GM21723 (cell line): ENCODE measurements at regions not wholly inside any gene's neighbourhood (a gene's known extent, or its start where the extent isn't known, plus 50 kb on each side); places are given as distances from the start of the nearest gene placed in this dataset.

Experiments used
- ATAC-seq: cut with Tn5 transposase; IDR thresholded peaks from one replicate; pipeline ENCODE4 v1.9.1; 2021; ENCODE audit warnings: mild to moderate bottlenecking, moderate library complexity; ENCODE audit not compliant: unreplicated experiment

DNA sequence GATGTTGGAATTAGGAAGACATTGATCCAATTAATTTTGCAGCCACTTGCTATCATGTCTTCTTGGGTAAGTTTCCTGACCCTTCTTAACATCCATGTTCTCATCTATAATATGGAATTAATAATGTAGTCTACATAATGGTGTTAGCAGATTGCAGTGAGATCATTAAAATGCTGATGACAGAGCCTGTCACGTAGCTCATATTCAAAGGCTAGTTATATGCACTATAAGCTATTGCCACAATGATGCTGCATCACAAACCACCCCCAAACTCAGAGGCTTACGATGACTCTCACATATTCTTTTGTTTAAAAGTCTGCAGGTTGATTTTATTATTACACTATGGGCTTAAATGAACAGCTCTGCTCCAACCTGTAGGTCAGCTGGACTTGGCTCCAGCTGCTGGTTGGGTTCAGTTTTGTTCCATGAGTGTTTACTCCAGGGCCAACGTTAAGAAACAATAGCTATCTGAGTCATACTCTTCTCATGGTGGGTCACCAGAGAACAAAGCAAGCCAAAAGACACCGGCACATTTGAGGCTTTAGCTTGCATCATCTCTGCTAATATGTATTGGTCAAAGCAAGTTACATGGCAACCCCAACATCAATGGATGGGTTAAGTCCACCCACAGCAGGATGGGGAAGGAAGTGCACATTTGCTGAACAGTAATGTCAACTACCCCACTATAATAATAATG lies 250.0 kb upstream of the SLCO3A1 start:
- no peak for ATAC-seq

DNA sequence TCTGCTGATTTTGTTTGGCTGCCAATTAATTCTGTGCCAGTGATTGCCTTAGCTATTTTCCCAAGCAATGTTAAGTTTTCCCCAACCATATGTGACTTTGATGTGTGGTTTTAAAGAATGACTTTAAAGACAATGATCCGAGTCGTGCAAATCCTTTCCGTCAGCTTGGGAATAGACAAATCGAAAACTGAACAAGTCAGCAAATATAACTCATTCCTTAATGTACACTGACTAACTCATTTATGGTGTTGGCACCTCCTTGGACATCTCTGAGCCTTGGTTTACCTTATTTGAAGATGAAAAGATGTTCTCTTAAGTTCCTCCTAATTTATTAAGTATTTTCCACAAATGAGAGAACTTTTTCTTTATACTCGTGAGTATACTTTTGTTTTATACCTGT lies 249.4 kb upstream of the SLCO3A1 start:
- no peak for ATAC-seq

DNA sequence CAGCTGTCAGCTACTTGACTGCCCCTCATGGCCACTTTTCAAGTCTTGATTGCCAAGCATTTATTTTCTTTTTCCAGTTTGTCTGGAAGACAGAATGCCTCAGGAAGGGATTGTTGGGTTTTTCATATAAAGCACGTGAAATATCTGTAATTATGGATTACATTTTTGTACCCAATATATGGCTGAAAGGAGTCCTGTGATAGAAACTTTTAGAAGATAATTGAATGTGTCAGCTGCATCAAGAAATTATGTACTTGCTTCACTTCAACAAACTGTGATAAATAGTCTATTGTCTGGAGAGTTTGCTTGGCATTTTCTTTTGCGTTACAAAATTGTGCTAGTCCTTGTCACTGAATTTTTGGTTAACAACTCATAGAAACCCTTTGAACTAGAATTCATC lies 247.9 kb upstream of the SLCO3A1 start:
- ATAC-seq: no peak

DNA sequence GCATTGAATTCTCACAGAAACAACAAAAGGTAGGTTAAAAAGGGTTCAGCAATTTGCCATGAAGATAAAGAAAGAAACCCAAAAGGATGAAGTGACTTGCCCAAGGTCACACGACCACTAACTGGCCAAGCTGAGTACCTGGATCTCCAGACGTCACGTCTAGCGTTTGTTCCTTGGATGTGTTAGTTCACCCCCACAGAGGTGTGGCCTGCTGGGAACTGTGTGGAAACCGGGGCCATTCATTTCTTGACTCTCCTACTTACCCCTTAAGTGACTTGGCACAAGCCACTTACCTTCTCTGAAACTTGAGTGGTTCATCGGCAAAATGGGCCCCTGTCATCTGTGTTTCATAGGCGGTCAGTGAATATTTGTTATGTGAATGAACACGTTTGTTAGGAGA lies 244.3 kb upstream of the SLCO3A1 start:
- no peak for ATAC-seq

DNA sequence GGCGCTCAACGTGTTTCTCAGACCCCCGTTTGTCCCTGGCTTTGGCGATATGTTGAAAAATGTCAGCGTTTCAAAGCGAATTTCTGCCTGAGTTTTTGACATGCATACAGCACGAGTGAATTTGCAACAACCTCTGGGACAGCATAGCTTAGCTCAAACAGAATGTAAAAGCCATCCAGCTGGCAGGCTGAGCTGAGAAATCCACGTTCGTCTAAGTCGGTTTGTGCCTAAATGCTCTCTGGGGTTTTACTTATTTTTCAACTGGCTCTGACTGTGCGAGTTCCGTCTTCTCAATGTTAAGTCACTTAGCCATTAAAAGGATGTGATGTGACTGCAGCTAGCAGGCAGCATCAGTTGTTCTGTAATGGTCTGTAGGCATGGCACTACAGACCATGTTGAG lies 243.5 kb upstream of the SLCO3A1 start:
- ATAC-seq: no peak

DNA sequence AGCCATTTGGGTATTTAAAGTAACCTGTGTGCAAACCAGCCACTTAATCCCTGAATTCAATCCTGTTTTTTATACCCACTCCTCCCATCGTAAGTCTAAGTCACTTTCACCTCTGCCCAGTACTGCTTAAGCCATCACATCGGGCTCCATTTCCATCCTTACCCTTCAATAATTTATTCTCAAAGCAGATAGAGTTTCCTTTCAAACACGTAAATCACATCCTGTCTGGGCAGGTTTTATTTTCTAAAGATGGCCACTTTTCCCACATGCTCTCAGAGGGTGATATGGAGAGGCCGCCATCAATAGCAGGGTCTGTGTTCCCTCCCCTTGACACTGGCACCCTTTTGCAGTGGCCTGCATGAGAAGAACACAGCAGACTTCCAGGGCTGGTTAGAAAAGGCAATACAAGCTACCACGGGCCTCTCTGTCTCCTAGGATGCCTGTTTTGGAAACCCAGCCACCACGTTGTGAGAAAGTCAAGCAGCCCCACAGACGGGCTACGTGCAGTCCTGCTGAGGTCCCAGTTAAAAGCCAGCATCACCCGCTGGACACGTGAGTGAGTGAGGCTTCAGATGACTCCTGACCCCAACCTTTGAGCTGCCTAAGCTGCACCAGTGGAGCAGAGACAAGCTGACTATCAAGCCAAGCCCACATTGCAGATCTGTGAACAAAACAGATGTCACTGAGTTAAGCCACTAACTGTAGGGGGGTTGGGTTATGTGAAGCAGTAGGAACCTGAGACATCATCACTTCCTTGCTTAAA lies 241.8 kb upstream of the SLCO3A1 start:
- no peak for ATAC-seq

DNA sequence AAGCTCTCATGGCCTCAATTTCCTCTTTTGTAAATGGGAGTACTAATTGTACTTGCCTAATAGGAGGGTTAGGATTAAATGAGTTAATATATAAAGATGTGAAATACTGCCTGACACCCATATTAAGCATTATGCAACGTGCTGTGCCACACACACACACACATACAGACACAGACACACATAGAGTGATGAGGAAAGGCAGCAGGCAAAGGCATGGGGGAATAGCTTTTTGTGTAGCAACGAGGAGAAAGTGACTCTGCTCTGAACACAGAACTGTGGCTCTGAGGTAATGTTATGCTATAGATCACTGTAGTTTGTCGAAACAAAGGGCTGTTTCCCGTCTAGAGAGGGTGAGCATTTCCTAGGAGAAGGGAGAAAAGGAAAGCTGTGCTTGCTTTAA lies 233.3 kb upstream of the SLCO3A1 start:
- no peak for ATAC-seq

DNA sequence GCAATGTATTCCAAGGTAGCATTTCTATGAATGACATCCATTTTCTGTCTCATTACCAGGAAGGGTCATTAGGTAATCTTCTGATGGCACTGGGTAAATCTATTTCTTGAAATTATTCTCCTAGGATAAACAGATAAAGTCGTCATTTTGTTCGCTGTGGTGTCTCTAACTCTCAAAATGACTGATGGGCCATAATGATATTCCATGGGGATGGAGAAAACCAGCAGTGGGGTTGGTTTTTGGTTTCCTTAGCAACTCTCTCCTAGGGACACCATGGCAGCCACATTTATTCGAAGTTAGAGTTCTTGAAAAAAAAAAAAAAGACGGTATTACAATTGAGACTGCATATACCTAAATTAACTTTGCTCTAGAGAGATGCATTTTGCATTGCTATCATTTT lies 231.3 kb upstream of the SLCO3A1 start:
- no peak for ATAC-seq

DNA sequence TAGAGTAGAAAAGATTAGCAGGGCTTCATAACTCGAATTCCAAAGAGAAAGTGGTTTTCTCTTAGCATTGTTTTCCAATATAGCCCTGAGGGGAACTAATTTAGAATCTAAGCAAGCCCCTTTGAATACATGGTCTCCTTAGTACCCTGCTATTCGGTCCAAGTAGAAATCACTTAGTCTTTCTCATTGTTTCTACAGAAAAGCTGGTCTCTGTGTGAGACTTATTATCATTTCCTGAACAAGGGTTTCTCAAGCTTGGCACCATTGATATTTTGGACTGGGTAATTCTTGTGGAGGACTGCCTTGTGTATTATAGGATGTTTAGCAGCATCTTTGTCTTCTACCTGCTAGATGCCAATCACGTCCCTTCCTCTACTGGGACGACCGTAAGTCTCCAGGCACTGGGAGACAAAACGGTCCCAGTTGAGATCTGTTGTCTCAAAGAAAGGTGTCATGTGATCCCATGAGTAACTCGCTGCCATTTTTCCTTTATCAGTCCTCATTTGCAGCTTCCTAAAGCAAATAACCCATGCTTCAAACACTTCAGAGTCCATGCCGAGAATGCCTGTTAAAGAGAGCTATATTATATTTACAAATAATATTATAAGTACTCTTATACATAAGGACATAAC lies 230.7 kb upstream of the SLCO3A1 start:
- ATAC-seq: no peak

DNA sequence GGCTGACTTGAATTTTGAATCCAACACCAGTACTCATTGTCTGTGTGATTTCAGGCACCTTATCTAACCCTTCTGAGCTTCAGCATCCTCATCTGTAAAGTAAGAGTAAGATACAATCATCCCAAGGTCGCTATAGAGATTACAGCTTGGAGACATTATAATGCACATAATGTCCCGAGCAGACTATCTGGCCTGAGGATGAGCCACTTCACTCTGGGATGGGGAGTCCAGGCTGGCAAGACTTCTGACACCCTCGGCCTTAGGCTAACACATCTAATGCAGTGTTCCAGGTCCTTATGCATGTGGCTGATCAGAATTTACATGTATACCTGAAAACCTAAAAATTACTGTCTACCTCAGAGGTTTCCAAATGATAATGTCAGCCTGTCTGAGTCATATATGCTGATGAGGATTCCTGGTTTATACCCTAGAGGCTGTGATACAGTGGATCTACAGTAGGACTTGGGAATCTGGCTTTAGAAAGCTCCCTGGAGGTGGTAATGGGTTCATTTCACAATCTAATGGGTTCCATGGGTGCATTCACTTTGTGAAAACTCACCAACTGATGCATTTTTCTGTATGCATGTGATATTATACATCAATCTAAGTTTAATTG lies 229.0 kb upstream of the SLCO3A1 start:
- no peak for ATAC-seq

DNA sequence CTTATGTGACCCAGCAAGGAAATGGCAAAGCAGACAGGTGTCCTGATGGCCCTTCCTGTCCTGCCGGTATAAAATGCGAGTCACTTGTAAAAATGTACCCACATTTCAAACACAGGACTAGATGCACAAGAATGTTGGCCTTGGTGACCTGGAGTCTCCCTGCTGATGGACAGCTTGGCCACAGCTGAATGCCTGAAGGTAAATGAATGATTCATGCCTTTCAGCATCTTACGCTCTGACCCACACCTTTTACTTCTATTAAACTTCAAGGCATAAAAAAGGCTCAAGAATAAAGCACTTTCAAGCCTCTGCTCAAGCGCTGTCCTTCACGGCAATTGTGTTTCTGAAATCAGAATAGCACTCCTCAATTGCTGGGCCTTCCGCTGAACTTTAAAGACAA lies 228.0 kb upstream of the SLCO3A1 start:
- no peak for ATAC-seq

DNA sequence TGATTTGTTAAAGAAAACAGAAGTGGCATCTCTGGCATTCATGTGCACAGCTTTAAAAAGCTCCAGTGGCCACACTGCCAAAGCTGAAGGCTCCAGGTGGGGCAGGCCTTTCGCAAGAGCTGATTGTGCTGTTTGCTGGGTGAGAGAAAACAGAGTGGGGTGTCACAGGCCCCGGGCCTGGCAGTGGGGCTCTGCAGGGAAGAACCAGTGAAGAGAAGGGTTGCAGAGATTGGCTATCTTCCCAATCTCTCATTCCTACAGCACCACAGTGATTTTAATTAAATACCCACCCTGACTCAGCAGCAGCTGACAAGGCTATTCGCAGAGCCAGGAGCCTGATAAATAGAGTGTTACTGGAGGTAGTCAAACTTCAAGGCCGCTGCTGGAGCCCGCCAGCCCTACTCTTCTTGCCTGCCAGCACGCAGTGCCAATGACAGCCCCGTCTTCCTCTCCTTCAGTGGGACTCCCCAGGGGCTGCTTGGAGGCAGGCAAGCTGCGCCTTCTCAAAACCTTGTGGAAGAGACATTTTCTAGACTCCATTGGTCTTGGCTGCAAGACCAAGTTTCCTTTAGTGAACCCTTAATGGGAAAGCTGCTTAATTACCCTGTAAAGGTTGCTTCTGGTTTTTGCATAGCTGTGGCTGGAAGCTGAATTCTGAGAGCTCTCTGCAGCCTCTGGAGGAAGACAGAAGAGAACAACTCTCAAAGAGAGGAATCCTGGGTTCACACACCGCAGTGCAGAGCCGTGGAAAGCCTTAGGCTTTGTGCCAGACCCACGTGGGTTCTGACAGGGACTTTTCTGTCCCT lies 225.8 kb upstream of the SLCO3A1 start:
- no peak for ATAC-seq

DNA sequence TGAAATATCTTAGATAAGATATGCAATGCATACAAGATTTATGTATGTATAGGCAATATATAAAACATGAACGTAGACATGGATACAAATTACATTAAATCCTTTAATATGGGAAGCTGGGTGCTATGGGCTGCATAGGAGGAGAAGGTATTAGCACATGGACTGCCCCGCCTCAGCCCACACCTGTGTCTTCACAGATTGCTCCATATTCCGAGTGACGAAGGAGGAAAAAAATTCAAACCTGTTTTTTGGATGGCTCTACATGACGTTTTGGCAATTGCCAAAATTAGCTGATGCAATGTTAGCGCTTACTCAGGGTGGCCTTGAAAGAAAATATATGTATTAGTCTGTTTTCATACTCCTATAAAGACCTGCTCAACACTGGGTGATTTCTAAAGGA lies 223.4 kb upstream of the SLCO3A1 start:
- ATAC-seq: no peak

DNA sequence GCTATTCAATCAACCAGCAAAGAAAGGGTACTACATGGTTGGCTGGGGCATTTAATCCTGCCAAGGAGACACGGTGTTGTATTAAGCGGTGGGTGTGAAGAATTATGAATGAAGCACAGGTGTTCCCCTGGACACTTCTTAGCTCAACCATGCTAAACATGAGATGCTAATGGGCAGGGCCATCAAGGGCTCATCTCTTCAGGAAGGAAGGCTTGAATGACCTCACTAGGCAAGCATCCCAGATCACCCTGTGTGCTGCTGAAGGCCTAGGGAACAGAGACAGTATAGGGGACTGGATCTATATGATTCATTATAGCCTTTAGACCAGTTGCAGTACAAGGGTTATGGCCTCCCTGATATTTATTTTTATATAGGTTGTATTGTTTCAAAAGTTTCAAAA lies 221.3 kb upstream of the SLCO3A1 start:
- ATAC-seq: no peak

DNA sequence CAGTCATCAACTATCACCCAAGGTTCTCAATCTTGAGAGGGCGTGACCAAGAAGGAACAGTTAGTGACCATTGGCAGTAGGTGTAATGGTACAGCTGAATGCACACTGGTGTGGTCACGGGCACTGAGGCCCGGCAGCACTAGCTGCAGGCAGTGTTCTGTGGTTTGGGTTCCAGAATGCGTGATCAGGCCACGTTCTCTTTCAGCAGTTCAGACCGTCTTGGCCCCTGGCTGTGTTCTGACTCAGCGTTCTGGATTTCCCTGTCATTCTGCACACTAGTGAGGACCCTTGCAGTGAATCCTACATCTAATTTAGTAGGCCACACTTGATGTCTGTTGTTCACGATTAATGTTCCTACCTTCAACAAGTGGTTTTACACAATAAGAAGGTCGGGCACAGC lies 220.5 kb upstream of the SLCO3A1 start:
- ATAC-seq: no peak

DNA sequence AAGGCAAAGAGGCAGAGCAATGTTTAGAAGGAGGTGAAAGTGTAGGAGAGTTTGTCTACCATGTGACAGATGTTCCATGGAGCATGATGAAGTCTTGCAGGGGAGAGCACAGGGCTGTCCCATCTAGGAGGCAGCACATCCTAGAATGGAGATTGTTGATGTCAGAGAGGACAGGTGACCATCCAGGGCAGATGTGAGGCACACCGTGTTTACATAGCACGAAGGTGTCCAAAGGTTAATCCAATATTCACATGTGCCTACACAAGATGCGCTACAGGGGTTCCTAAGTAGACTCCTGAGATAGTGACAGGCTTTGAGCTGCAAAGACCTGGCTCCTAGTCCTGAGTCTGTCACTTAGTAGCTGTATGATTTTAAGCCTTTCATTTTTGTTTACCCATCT lies 219.3 kb upstream of the SLCO3A1 start:
- ATAC-seq: no peak

DNA sequence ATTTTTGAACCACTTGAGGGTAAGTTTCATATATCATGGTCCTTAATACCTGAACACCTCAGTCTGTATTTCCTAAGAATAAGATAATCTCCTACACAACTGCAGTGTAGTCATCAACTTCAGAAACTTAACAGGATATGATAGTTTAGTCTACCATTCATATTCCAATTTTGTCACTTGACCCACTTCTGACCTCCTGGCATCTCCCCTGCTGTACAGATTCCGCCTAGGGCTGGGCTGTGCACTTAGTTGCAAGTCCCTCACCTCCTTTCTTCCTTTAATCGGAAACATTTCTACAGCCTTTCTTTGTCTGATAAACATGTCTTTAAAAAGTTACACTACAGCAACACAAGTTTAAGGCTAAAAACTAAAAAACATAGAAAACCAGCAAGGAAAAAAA lies 218.4 kb upstream of the SLCO3A1 start:
- no peak for ATAC-seq

DNA sequence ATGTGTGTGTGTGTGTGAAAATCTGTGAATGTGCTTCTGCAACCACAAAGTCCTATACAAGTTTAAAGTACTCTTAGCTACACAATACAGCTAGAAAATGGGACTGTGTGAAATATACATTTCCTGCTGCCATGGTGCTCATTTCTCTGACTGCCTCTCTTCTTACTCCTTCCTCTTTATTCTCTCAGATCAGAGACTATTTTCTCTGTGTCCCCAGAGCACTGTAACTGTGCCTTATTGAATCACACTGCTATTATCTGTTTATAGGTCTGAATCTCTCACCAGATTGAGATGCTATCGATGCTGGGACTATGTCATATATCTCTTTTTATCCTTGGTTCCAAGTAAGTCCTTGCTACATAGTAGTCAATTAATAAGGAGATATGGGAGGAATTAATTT lies 217.9 kb upstream of the SLCO3A1 start:
- ATAC-seq: no peak

DNA sequence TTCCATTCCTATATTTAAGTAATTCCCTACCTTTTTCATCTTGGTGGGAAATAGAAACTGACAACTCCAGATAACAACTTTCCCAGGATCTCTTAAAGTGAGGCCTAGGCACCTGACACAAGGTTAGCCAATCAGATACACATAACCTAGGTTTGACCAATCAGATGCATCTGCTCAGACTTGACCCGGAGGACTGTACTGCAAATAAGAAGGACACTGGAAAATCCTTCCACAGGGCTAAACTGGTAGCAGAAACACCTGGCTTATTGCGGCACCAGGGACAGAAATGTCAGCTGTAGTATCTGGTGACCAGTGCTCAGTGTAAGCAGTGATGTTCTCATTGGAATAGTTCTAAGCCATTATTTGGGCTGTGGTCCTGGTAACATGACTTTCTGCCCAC lies 204.5 kb upstream of the SLCO3A1 start:
- no peak for ATAC-seq

DNA sequence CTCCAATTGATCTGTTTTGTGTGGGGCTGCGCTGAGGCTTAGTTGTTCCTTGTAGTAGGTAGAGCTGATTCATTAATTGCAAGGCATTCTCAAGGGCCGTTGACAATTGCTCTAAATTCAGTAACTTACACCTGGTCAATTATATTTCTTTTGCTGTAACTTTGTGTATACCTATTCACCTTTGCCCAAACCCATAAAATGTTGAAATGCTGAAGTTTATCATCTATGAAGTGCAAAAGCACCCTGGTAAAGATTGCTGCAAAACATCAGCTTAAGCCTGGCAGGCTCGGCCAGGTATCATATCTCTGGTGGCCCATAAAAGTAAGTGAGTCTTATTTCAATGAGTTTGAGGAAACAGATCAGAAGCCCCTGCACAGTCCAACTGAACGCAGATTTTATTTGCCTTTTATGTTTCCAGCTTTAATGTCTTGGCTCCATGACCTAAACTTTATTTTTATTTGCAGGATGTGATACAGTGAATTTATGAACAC lies 203.6 kb upstream of the SLCO3A1 start:
- no peak for ATAC-seq

DNA sequence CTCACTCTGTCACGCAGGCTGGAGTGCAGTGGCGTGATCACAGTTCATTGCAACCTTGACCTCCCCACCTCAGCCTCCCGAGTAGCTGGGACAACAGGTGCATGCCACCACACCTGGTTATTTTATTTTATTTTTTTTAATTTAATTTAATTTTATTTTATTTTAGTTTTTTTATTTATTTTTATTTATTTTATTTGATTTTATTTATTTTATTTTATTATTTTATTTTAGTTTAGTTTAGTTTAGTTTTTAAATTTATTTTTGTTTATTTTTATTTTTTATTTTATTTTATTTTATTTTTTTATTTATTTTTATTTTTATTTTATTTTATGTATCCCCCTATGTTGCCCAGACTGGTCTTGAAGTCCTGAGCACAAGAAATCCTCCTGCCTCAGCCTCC lies 202.3 kb upstream of the SLCO3A1 start:
- ATAC-seq: no peak
